ENCODE measurements at regions not wholly inside any gene's neighbourhood (a gene's known extent, or its start where the extent isn't known, plus 50 kb on each side); places are given as distances from the start of the nearest gene placed in this dataset.

- WGBS, 2 donors (ENCODE audit: low coverage in 1 of 2): 67% methylated on average over 4 of the region's 4 CpGs; no CpG with 5 or more reads in 1 of the 2 donors
- no peak for DNase-seq
- Histone ChIP-seq H3K9me3 (no peaks in the 10 kb centered on the region), H3K27ac (no peak overlapping the region), H3K4me3 (no peak overlapping the region), H3K4me1 (no peaks in the 10 kb centered on the region), H3K36me3 (no peaks in the 10 kb centered on the region), H3K27me3 (no peaks in the 10 kb centered on the region)
- in situ Hi-C loops (cut with MboI; ENCODE audit: low pct_ligation_motif_present in 1 of 4, low pct_unique_long_range_greater_than_20kb in 1 of 4, low sequenced_read_pairs in 3 of 4) (no loop called here), intact Hi-C loops (cut with DNase I; ENCODE audit: low total_unique reads) (no loop called here)
- no peak for TF ChIP-seq EP300 (IDR thresholded peaks at IDR 0.05; ENCODE audit: low read depth)
- no peak for TF ChIP-seq POLR2A (IDR thresholded peaks at IDR 0.05)
- TF ChIP-seq CTCF (IDR thresholded peaks at IDR 0.05): no peak
- TF ChIP-seq POLR2AphosphoS5 (IDR thresholded peaks at IDR 0.05): no peak
Observed at GRCh38 chr2:60148716-60149115, 404.7 kb downstream of the BCL11A start.

DNA sequence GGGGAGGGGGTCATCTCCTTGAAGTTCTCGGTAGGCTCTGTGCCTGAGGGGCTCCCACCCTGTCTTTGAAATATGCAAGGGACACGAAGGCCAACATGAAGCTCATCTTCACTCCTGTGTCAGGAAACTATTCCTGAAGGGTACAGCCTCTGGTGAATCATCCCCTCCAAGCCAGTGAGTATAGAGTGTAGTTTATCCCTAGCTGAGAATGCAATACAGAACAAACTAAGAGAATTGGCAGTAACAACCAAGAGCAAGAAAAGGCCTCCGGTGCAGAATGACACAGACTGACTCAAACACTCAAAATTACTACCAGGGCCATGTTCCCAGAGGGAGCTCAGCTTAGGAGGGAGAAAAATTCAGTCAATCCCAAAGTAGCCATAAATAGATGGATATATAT, 413.3 kb downstream of the BCL11A start:
- no peaks in the 10 kb centered on the region for H3K36me3 ChIP-seq

GRCh38 chr2:60136913-60137312, 416.5 kb downstream of the BCL11A start:
- DNase-seq: no peak
- no peak overlapping the region for H3K27ac ChIP-seq
- in situ Hi-C loops (cut with MboI; ENCODE audit: low pct_ligation_motif_present in 1 of 4, low pct_unique_long_range_greater_than_20kb in 1 of 4, low sequenced_read_pairs in 3 of 4): no loop called here
- H3K9me3 ChIP-seq: peaks cover 0 to 6% of the 10 kb centered on the region in 2 donors
- no peak for TF ChIP-seq EP300 (IDR thresholded peaks at IDR 0.05; ENCODE audit: low read depth)
- no peak for TF ChIP-seq POLR2AphosphoS5 (IDR thresholded peaks at IDR 0.05)
- no peak for TF ChIP-seq POLR2A (IDR thresholded peaks at IDR 0.05)
- TF ChIP-seq CTCF (IDR thresholded peaks at IDR 0.05): no peak
- no peaks in the 10 kb centered on the region for H3K27me3 ChIP-seq
- WGBS, 2 donors (ENCODE audit: low coverage in 1 of 2): 85% methylated on average over 2 of the region's 2 CpGs; no CpG with 5 or more reads in 1 of the 2 donors
- no peaks in the 10 kb centered on the region for H3K36me3 ChIP-seq
- intact Hi-C loops (cut with DNase I; ENCODE audit: low total_unique reads): no loop called here
- no peak overlapping the region for H3K4me3 ChIP-seq
- no peaks in the 10 kb centered on the region for H3K4me1 ChIP-seq

More for the DNA sequence above, 413.3 kb downstream of the BCL11A start:
- in situ Hi-C loops (cut with MboI; ENCODE audit: low pct_ligation_motif_present in 1 of 4, low pct_unique_long_range_greater_than_20kb in 1 of 4, low sequenced_read_pairs in 3 of 4) (no loop called here), intact Hi-C loops (cut with DNase I; ENCODE audit: low total_unique reads) (no loop called here)
- TF ChIP-seq EP300 (IDR thresholded peaks at IDR 0.05; ENCODE audit: low read depth) (no peak), POLR2AphosphoS5 (IDR thresholded peaks at IDR 0.05) (no peak), POLR2A (IDR thresholded peaks at IDR 0.05) (no peak), CTCF (IDR thresholded peaks at IDR 0.05) (no peak)
- Histone ChIP-seq H3K27ac (no peak overlapping the region), H3K4me1 (no peaks in the 10 kb centered on the region), H3K4me3 (no peak overlapping the region), H3K9me3 (peaks cover 0 to 6% of the 10 kb centered on the region in 2 donors), H3K27me3 (no peaks in the 10 kb centered on the region)
- no peak for DNase-seq
- WGBS, 2 donors (ENCODE audit: low coverage in 1 of 2): 80 to 82% methylated on average over 1 to 3 of the region's 3 CpGs

DNA sequence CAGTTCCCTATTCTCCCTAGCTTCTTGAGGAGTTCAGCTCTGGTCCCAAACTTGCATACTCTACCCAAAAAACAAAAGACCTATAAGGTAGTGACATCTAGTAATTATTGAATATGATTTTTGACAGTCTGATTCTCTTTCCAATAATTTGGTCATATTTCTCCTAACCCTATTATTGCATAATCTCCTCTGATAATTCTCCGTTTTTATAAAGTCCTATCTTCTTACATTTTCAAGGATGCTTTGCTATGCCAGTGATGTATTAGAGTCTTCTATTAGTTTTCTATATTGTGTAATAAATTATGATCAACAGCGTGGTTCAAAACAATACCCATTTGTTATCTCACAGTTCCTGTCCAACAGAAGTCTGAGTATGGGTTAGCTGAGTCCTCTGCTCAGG, 426.3 kb downstream of the BCL11A start:
- H3K4me1 ChIP-seq: no peaks in the 10 kb centered on the region
- TF ChIP-seq POLR2A (IDR thresholded peaks at IDR 0.05) (no peak), CTCF (IDR thresholded peaks at IDR 0.05) (no peak), EP300 (IDR thresholded peaks at IDR 0.05; ENCODE audit: low read depth) (no peak), POLR2AphosphoS5 (IDR thresholded peaks at IDR 0.05) (no peak)
- no peak for DNase-seq
- intact Hi-C loops (cut with DNase I; ENCODE audit: low total_unique reads) (no loop called here), in situ Hi-C loops (cut with MboI; ENCODE audit: low pct_ligation_motif_present in 1 of 4, low pct_unique_long_range_greater_than_20kb in 1 of 4, low sequenced_read_pairs in 3 of 4) (no loop called here)
- H3K36me3 ChIP-seq: no peaks in the 10 kb centered on the region
- H3K4me3 ChIP-seq: no peak overlapping the region
- H3K9me3 ChIP-seq: no peaks in the 10 kb centered on the region
- 84 to 96% methylated on average over 2 of the region's 2 CpGs for WGBS, 2 donors (ENCODE audit: low coverage in 1 of 2)
- H3K27ac ChIP-seq: no peak overlapping the region
- no peaks in the 10 kb centered on the region for H3K27me3 ChIP-seq

Data from transverse colon (tissue), 4 donors.